Hematopoietic multipotent progenitor cell treated with erythropoietin and hydrocortisone succinate and interleukin-3 and kit ligand, for 4 days (in vitro differentiated cells): ENCODE measurements at regions not wholly inside any gene's neighbourhood (a gene's known extent, or its start where the extent isn't known, plus 50 kb on each side); places are given as distances from the start of the nearest gene placed in this dataset.
"Not testable (repeated sequence)": the region's sequence is repeated elsewhere in the genome, so short reads cannot be mapped to it uniquely, and the experiment has no call there.

Experiments used
- DNase-seq: peaks from one replicate; pipeline ENCODE4 v3.0.0-alpha.2; 2015

GRCh38 chrX:150217609-150218008, 145.5 kb upstream of the MAMLD1 start:
- DNase-seq: no peak

GRCh38 chrX:150219374-150220185, 143.5 kb upstream of the MAMLD1 start:
- no peak for DNase-seq

- DNase-seq: no peak
These were observed 139.7 kb upstream of the MAMLD1 start for GRCh38 chrX:150223176-150224015.

GRCh38 chrX:150224676-150225075, 138.4 kb upstream of the MAMLD1 start:
- no peak for DNase-seq

GRCh38 chrX:150225266-150225665, 137.9 kb upstream of the MAMLD1 start:
- DNase-seq: no peak

GRCh38 chrX:150225756-150226155, 137.4 kb upstream of the MAMLD1 start:
- no peak for DNase-seq

GRCh38 chrX:150226223-150226965, 136.7 kb upstream of the MAMLD1 start:
- no peak for DNase-seq

- DNase-seq: peak; percentile 3
These were observed 135.7 kb upstream of the MAMLD1 start for GRCh38 chrX:150227321-150227860.

- no peak for DNase-seq
These were observed 135.2 kb upstream of the MAMLD1 start for GRCh38 chrX:150227873-150228410.

GRCh38 chrX:150228431-150228830, 134.7 kb upstream of the MAMLD1 start:
- no peak for DNase-seq

- no peak for DNase-seq
These were observed 134.1 kb upstream of the MAMLD1 start for GRCh38 chrX:150229030-150229429.

GRCh38 chrX:150229481-150229880, 133.6 kb upstream of the MAMLD1 start:
- no peak for DNase-seq

- not testable (repeated sequence) for DNase-seq
These were observed 132.2 kb upstream of the MAMLD1 start for GRCh38 chrX:150230952-150231351.

GRCh38 chrX:150231368-150231767, 131.7 kb upstream of the MAMLD1 start:
- DNase-seq: not testable (repeated sequence)

GRCh38 chrX:150232222-150232621, 130.9 kb upstream of the MAMLD1 start:
- not testable (repeated sequence) for DNase-seq

- no peak for DNase-seq
These were observed 129.0 kb upstream of the MAMLD1 start for GRCh38 chrX:150234126-150234525.

GRCh38 chrX:150236327-150236726, 126.8 kb upstream of the MAMLD1 start:
- DNase-seq: no peak

- no peak for DNase-seq
These were observed 124.3 kb upstream of the MAMLD1 start for GRCh38 chrX:150238632-150239382.

- DNase-seq: no peak
These were observed 123.0 kb upstream of the MAMLD1 start for GRCh38 chrX:150239946-150240642.

GRCh38 chrX:150240643-150240970, 122.5 kb upstream of the MAMLD1 start:
- DNase-seq: no peak

GRCh38 chrX:150253959-150254620, 109.0 kb upstream of the MAMLD1 start:
- no peak for DNase-seq
